ENCODE measurements at regions not wholly inside any gene's neighbourhood (a gene's known extent, or its start where the extent isn't known, plus 50 kb on each side); places are given as distances from the start of the nearest gene placed in this dataset.

DNA sequence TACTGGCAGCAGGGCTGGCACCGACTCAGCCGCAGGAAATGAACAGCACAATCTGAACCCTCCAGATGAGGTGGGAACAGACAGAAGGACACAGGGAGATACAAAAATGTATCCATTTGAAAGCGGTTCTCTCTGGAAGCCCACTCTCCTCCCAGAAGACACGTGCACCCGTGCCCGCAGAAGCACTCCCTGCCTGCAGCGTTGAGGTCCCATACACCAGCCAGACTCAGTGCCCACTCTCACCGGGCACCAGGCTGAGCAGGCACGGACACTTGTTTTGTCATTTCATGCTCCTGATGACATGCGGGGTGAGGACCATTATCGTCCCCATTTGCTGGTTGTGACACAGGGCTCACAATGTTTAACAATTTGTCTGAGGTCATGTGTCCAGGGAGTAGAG is 297.4 kb upstream of the TLE3 start:
- Histone ChIP-seq H3K27me3 (ENCODE audit: low read depth) (peaks cover 4% of the 10 kb centered on the region), H3K27ac (no peak overlapping the region), H3K36me3 (no peaks in the 10 kb centered on the region), H3K4me1 (no peaks in the 10 kb centered on the region), H3K9me3 (no peaks in the 10 kb centered on the region), H3K4me3 (no peak overlapping the region)
- no peak for TF ChIP-seq CTCF (IDR thresholded peaks at IDR 0.05)
- ATAC-seq (no peak), DNase-seq (no peak)
- intact Hi-C loops (cut with DNase I), result no loop called here

GRCh38 chr15:70390723-70391122 is 293.0 kb upstream of the TLE3 start:
- Histone ChIP-seq H3K4me1 (no peaks in the 10 kb centered on the region), H3K36me3 (no peaks in the 10 kb centered on the region), H3K9me3 (no peaks in the 10 kb centered on the region), H3K27ac (no peak overlapping the region), H3K27me3 (ENCODE audit: low read depth) (peaks cover 4% of the 10 kb centered on the region), H3K4me3 (no peak overlapping the region)
- TF ChIP-seq CTCF (IDR thresholded peaks at IDR 0.05), result no peak
- no peak for DNase-seq
- intact Hi-C loops (cut with DNase I), result no loop called here
- no peak for ATAC-seq

- Histone ChIP-seq H3K9me3 (no peaks in the 10 kb centered on the region), H3K27me3 (ENCODE audit: low read depth) (no peaks in the 10 kb centered on the region), H3K36me3 (no peaks in the 10 kb centered on the region), H3K4me1 (no peaks in the 10 kb centered on the region), H3K4me3 (no peak overlapping the region), H3K27ac (no peak overlapping the region)
- intact Hi-C loops (cut with DNase I), result no loop called here
- DNase-seq (no peak), ATAC-seq (no peak)
- no peak for TF ChIP-seq CTCF (IDR thresholded peaks at IDR 0.05)
These were observed 290.3 kb upstream of the TLE3 start for GRCh38 chr15:70387993-70388392.

- ATAC-seq, result no peak
- DNase-seq, result no peak
These were observed 289.4 kb upstream of the TLE3 start for GRCh38 chr15:70387081-70387480.

GRCh38 chr15:70385711-70386110 is 288.0 kb upstream of the TLE3 start:
- Histone ChIP-seq H3K9me3 (no peaks in the 10 kb centered on the region), H3K27ac (no peak overlapping the region), H3K4me3 (no peak overlapping the region), H3K36me3 (no peaks in the 10 kb centered on the region), H3K27me3 (ENCODE audit: low read depth) (no peaks in the 10 kb centered on the region), H3K4me1 (no peaks in the 10 kb centered on the region)
- intact Hi-C loops (cut with DNase I), result no loop called here
- DNase-seq (no peak), ATAC-seq (no peak)
- no peak for TF ChIP-seq CTCF (IDR thresholded peaks at IDR 0.05)

More at GRCh38 chr15:70387081-70387480, 289.4 kb upstream of the TLE3 start:
- intact Hi-C loops (cut with DNase I), result no loop called here
- Histone ChIP-seq H3K4me1 (no peaks in the 10 kb centered on the region), H3K36me3 (no peaks in the 10 kb centered on the region), H3K9me3 (no peaks in the 10 kb centered on the region), H3K27me3 (ENCODE audit: low read depth) (no peaks in the 10 kb centered on the region), H3K27ac (no peak overlapping the region), H3K4me3 (no peak overlapping the region)
- no peak for TF ChIP-seq CTCF (IDR thresholded peaks at IDR 0.05)

- ATAC-seq (no peak), DNase-seq (no peak)
- Histone ChIP-seq H3K9me3 (no peaks in the 10 kb centered on the region), H3K27me3 (ENCODE audit: low read depth) (no peaks in the 10 kb centered on the region), H3K36me3 (no peaks in the 10 kb centered on the region), H3K4me1 (no peaks in the 10 kb centered on the region), H3K27ac (no peak overlapping the region), H3K4me3 (no peak overlapping the region)
- TF ChIP-seq CTCF (IDR thresholded peaks at IDR 0.05), result no peak
- intact Hi-C loops (cut with DNase I), result no loop called here
These were observed 287.3 kb upstream of the TLE3 start for GRCh38 chr15:70385052-70385451.

Data from lower lobe of right lung (tissue), 2 donors.